ENCODE measurements at regions not wholly inside any gene's neighbourhood (a gene's known extent, or its start where the extent isn't known, plus 50 kb on each side); places are given as distances from the start of the nearest gene placed in this dataset.

- peaks cover 26% of the 10 kb centered on the region for H3K4me1 Mint-ChIP-seq
- CTCF ChIA-PET, result no interaction called here
- H3K27me3 Mint-ChIP-seq (ENCODE audit: low read depth), result no peaks in the 10 kb centered on the region; the same call in 1 of the 2 replicates
- ATAC-seq (no peak), DNase-seq (ENCODE audit: low spot score) (no peak)
- no peak overlapping the region for H3K4me3 Mint-ChIP-seq
- no peaks in the 10 kb centered on the region for H3K9me3 Mint-ChIP-seq
- no peaks in the 10 kb centered on the region for H3K36me3 Mint-ChIP-seq
- POLR2A ChIA-PET, result no interaction called here
- TF ChIP-seq, protein P1, sequence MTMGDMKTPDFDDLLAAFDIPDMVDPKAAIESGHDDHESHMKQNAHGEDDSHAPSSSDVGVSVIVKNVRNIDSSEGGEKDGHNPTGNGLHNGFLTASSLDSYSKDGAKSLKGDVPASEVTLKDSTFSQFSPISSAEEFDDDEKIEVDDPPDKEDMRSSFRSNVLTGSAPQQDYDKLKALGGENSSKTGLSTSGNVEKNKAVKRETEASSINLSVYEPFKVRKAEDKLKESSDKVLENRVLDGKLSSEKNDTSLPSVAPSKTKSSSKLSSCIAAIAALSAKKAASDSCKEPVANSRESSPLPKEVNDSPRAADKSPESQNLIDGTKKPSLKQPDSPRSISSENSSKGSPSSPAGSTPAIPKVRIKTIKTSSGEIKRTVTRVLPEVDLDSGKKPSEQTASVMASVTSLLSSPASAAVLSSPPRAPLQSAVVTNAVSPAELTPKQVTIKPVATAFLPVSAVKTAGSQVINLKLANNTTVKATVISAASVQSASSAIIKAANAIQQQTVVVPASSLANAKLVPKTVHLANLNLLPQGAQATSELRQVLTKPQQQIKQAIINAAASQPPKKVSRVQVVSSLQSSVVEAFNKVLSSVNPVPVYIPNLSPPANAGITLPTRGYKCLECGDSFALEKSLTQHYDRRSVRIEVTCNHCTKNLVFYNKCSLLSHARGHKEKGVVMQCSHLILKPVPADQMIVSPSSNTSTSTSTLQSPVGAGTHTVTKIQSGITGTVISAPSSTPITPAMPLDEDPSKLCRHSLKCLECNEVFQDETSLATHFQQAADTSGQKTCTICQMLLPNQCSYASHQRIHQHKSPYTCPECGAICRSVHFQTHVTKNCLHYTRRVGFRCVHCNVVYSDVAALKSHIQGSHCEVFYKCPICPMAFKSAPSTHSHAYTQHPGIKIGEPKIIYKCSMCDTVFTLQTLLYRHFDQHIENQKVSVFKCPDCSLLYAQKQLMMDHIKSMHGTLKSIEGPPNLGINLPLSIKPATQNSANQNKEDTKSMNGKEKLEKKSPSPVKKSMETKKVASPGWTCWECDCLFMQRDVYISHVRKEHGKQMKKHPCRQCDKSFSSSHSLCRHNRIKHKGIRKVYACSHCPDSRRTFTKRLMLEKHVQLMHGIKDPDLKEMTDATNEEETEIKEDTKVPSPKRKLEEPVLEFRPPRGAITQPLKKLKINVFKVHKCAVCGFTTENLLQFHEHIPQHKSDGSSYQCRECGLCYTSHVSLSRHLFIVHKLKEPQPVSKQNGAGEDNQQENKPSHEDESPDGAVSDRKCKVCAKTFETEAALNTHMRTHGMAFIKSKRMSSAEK (CRISPR knock-in tag; IDR thresholded peaks at IDR 0.05; ENCODE audit: borderline replicate concordance), result no peak
- no peak for TF ChIP-seq GTF2I (CRISPR knock-in tag; conservative IDR thresholded peaks at IDR 0.05)
- no peak for TF ChIP-seq MYBL2 (CRISPR knock-in tag; IDR thresholded peaks at IDR 0.05)
- TF ChIP-seq ZNF425 (CRISPR knock-in tag; conservative IDR thresholded peaks at IDR 0.05), result no peak
- H3K27ac Mint-ChIP-seq, result no peak overlapping the region
Observed at GRCh38 chr12:42780671-42781070, 191.1 kb upstream of the PRICKLE1 start.

GRCh38 chr12:42779186-42779859 lies 189.8 kb upstream of the PRICKLE1 start:
- Mint-ChIP-seq H3K36me3 (no peaks in the 10 kb centered on the region), H3K9me3 (no peaks in the 10 kb centered on the region), H3K27ac (no peak overlapping the region), H3K27me3 (ENCODE audit: low read depth) (no peaks in the 10 kb centered on the region; the same call in 1 of the 2 replicates), H3K4me3 (no peak overlapping the region), H3K4me1 (peaks cover 31% of the 10 kb centered on the region)
- ChIA-PET POLR2A (no interaction called here), CTCF (no interaction called here)
- DNase-seq (ENCODE audit: low spot score) (no peak), ATAC-seq (no peak)
- TF ChIP-seq IRF1 (CRISPR knock-in tag; IDR thresholded peaks at IDR 0.05) (no peak), MLX (CRISPR knock-in tag; IDR thresholded peaks at IDR 0.05) (no peak), ZNF263 (CRISPR knock-in tag; IDR thresholded peaks at IDR 0.05; ENCODE audit: low read depth) (no peak), E2F4 (CRISPR knock-in tag; IDR thresholded peaks at IDR 0.05; ENCODE audit: borderline replicate concordance, low read depth) (no peak), MXD4 (CRISPR knock-in tag; IDR thresholded peaks at IDR 0.05; ENCODE audit: borderline replicate concordance) (no peak)
- TF ChIP-seq, protein P2, sequence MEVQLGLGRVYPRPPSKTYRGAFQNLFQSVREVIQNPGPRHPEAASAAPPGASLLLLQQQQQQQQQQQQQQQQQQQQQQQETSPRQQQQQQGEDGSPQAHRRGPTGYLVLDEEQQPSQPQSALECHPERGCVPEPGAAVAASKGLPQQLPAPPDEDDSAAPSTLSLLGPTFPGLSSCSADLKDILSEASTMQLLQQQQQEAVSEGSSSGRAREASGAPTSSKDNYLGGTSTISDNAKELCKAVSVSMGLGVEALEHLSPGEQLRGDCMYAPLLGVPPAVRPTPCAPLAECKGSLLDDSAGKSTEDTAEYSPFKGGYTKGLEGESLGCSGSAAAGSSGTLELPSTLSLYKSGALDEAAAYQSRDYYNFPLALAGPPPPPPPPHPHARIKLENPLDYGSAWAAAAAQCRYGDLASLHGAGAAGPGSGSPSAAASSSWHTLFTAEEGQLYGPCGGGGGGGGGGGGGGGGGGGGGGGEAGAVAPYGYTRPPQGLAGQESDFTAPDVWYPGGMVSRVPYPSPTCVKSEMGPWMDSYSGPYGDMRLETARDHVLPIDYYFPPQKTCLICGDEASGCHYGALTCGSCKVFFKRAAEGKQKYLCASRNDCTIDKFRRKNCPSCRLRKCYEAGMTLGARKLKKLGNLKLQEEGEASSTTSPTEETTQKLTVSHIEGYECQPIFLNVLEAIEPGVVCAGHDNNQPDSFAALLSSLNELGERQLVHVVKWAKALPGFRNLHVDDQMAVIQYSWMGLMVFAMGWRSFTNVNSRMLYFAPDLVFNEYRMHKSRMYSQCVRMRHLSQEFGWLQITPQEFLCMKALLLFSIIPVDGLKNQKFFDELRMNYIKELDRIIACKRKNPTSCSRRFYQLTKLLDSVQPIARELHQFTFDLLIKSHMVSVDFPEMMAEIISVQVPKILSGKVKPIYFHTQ (CRISPR knock-in tag; IDR thresholded peaks at IDR 0.05), result no peak
- TF ChIP-seq, protein P3, sequence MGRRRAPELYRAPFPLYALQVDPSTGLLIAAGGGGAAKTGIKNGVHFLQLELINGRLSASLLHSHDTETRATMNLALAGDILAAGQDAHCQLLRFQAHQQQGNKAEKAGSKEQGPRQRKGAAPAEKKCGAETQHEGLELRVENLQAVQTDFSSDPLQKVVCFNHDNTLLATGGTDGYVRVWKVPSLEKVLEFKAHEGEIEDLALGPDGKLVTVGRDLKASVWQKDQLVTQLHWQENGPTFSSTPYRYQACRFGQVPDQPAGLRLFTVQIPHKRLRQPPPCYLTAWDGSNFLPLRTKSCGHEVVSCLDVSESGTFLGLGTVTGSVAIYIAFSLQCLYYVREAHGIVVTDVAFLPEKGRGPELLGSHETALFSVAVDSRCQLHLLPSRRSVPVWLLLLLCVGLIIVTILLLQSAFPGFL (CRISPR knock-in tag; IDR thresholded peaks at IDR 0.05; ENCODE audit: borderline replicate concordance), result no peak
- TF ChIP-seq, protein P4, sequence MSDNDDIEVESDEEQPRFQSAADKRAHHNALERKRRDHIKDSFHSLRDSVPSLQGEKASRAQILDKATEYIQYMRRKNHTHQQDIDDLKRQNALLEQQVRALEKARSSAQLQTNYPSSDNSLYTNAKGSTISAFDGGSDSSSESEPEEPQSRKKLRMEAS (CRISPR knock-in tag; IDR thresholded peaks at IDR 0.05), result no peak

Measured in WTC11 (cell line).